Mucosa of descending colon (tissue), 3 donors: ENCODE measurements at regions not wholly inside any gene's neighbourhood (a gene's known extent, or its start where the extent isn't known, plus 50 kb on each side); places are given as distances from the start of the nearest gene placed in this dataset.
A peak's percentile ranks its signal among the peaks of the same experiment; 100 is the strongest.
"Not testable (repeated sequence)": the region's sequence is repeated elsewhere in the genome, so short reads cannot be mapped to it uniquely, and the experiment has no call there.

Source experiments
- ATAC-seq: fragments of 200-7000 bp; cut with Tn5 transposase; one replicate; pipeline ENCODE4 v1.9.1; 2020; ENCODE audit warnings: mild to moderate bottlenecking, moderate library complexity
- DNase-seq, 3 donors: peaks; one replicate each; pipeline ENCODE4 v3.0.0-alpha.2; 2020
- H3K36me3 ChIP-seq: fragments of 200-600 bp; one replicate; pipeline ENCODE4 v1.8.0; 2021; ENCODE audit warnings: low read depth, mild to moderate bottlenecking
- H3K4me1 ChIP-seq: fragments of 200-600 bp; one replicate; pipeline ENCODE4 v1.8.0; 2021; ENCODE audit warnings: low read depth, mild to moderate bottlenecking
- H3K4me3 ChIP-seq: fragments of 200-600 bp; one replicate; pipeline ENCODE4 v1.8.0; 2021; ENCODE audit warnings: mild to moderate bottlenecking
- H3K9me3 ChIP-seq: fragments of 200-600 bp; one replicate; pipeline ENCODE4 v1.8.0; 2021; ENCODE audit warnings: mild to moderate bottlenecking
- intact Hi-C, 2 donors: fragments of 100-400 bp; cut with DNase I in 1 of 2; cut with micrococcal nuclease in 1 of 2; formaldehyde crosslinking; loops; one replicate each; pipeline versions ENCODE4 v1.11.0 to v1.11.1; 2022; cut with DNase I, micrococcal nuclease
- TF ChIP-seq, protein P1 (sequence below): fragments of 200-600 bp; IDR thresholded peaks from one replicate; pipeline ENCODE4 v1.8.0; 2022; ENCODE audit warnings: antibody characterized with exemption, mild to moderate bottlenecking
- donor health status: DM: no; HTN: no; CAD: no; lungs with moderate emphysema.
- donor health status: DM: no; HTN: no; CAD: no.
- donor health status: DM: no; HTN: yes; CAD: no.

DNA sequence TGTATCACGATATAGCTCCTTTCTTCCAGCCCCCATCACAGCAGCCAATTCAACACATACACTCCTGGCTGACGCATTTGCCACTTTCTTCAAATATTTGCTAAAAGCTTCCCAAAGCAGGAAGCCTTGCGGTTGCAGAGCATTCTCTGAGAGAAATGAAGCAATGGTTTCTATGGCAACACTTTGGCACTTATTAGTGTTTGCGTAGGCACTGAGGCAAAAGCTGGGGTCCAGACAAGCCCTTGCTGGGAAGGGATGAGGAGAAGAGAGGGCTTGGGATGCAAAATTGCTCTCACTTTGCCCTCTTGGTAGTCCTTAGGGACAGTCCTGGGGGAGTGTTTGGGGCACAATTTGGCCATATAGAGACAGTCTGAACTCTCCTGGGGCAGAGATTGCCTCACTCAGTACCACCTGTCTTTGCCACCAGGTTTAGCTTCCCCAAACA lies 55.0 kb upstream of the PAK3 start:
- Histone ChIP-seq H3K36me3 (no peaks in the 10 kb centered on the region), H3K4me3 (no peak overlapping the region), H3K9me3 (no peaks in the 10 kb centered on the region), H3K4me1 (no peaks in the 10 kb centered on the region)
- DNase-seq (peak in 1 of 3 donors; percentile 1), ATAC-seq (no peak)
- intact Hi-C loops: no loop called here
- TF ChIP-seq, protein P1, sequence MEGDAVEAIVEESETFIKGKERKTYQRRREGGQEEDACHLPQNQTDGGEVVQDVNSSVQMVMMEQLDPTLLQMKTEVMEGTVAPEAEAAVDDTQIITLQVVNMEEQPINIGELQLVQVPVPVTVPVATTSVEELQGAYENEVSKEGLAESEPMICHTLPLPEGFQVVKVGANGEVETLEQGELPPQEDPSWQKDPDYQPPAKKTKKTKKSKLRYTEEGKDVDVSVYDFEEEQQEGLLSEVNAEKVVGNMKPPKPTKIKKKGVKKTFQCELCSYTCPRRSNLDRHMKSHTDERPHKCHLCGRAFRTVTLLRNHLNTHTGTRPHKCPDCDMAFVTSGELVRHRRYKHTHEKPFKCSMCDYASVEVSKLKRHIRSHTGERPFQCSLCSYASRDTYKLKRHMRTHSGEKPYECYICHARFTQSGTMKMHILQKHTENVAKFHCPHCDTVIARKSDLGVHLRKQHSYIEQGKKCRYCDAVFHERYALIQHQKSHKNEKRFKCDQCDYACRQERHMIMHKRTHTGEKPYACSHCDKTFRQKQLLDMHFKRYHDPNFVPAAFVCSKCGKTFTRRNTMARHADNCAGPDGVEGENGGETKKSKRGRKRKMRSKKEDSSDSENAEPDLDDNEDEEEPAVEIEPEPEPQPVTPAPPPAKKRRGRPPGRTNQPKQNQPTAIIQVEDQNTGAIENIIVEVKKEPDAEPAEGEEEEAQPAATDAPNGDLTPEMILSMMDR: no peak

DNA sequence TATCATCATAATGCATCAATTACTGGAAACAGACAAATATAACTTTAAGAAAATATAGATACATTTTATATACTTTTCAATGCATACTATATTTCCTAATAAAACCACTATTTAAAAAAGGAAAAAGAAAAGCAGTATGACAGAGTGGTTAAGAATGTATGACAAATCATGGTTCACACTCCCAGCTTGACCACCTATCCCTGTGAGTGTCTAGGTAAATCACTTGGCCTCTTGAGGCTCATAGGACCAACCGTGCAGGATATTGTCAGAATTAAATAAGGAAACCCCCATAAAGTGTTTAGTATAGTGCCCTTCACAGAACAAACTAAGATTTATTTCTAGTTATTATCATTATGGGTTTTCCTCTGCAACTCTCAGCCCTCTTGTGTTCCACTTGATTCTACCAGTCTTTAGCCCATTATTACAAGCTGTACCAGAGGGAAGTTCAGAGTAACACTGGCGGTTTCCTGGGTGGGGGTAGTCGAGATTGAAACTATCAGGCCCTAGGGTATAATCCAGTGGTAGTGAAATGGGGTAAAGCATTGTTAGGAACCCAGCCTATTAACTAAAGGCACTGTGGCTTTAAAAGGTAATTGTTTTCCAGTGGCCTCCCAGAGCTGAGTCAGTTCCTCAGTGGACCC lies 55.5 kb upstream of the PAK3 start:
- Histone ChIP-seq H3K4me1 (no peaks in the 10 kb centered on the region), H3K9me3 (no peaks in the 10 kb centered on the region), H3K4me3 (no peak overlapping the region), H3K36me3 (no peaks in the 10 kb centered on the region)
- intact Hi-C loops: no loop called here
- DNase-seq (no peak), ATAC-seq (no peak)
- TF ChIP-seq, protein P1: no peak

DNA sequence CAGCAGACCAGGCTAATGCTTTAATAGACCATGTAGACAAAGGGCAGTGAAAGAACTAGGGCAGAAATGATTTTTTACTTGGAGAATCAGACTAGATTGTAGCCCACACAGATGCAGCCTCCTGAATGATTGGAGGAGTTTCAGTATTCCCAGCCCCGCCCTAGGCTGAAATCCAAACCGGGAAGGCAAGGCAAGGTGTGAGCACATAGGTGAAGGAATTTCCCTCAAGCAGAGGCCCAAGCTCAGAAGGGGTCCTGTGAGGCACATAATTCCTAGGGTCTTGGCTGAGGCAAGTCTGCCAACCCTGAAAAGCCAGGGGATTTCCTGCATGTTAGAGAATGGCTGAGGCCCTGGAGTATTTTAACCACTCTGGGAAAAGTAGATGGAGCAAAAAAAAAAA lies 56.4 kb upstream of the PAK3 start:
- TF ChIP-seq, protein P1: no peak
- ATAC-seq: no peak
- Histone ChIP-seq H3K9me3 (no peaks in the 10 kb centered on the region), H3K4me3 (no peak overlapping the region), H3K36me3 (no peaks in the 10 kb centered on the region), H3K4me1 (no peaks in the 10 kb centered on the region)
- DNase-seq: no peak
- intact Hi-C loops: no loop called here

DNA sequence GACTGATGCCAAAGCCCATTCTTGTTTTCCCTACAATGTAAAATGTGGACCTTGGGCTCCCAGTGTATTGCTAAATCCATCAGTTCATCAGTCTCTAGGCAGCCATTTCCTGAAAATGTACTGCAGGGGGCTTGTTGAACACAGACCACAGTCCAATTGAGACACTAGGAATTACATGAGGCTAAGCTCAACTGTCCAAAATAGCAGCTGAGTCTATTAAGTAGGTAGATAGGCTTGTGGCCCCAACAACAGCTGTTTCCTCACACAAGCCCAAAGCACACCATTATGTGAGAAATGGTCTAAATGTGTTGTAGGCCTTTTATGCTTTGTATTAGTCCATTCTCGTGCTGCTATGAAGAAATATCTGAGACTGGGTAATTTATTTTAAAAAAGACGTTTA lies 60.0 kb upstream of the PAK3 start:
- intact Hi-C loops: no loop called here
- ATAC-seq: no peak
- Histone ChIP-seq H3K9me3 (no peaks in the 10 kb centered on the region), H3K4me3 (no peak overlapping the region), H3K4me1 (no peaks in the 10 kb centered on the region), H3K36me3 (no peaks in the 10 kb centered on the region)
- no peak for DNase-seq
- TF ChIP-seq, protein P1: no peak

DNA sequence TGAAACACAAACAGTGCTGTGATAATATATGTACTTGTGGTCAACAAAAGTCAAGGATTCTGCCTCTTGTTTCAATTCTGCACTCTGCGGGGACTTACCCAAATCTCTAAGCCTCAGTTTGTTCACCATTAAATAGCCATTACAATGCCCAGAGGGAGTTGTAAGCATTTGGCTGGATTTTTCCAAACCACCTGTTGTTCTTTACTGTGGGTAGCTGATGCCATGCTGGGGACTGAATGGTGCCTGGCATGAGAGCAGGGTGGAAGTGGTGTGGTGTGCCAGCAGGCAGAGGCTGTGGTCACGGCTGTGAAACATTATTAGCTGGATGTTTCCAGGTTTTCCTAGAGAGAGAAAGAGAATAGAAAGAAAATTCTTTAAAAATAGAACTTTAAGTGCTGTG lies 60.7 kb upstream of the PAK3 start:
- no peak for DNase-seq

DNA sequence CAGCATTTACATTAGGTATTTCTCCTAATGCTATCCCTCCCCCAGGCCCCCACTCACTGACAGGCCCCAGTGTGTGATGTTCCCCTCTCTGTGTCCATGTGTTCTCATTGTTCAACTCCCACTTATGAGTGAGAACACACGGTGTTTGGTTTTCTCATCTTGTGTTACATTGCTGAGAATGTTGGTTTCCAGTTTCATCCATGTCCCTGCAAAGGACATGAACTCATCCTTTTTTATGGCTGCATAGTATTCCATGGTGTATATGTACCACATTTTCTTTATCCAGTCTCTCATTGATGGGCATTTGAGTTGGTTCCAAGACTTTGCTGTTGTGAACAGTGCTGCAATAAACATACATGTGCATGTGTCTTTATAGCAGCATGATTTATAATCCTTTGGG lies 73.0 kb upstream of the PAK3 start:
- ATAC-seq, H3K36me3 ChIP-seq, H3K4me1 ChIP-seq, H3K4me3 ChIP-seq, H3K9me3 ChIP-seq, DNase-seq, intact Hi-C loops: not testable (repeated sequence)

More for the DNA sequence above, 60.7 kb upstream of the PAK3 start:
- no peaks in the 10 kb centered on the region for H3K4me1 ChIP-seq
- TF ChIP-seq, protein P1: no peak
- no peaks in the 10 kb centered on the region for H3K9me3 ChIP-seq
- no peak for ATAC-seq
- H3K36me3 ChIP-seq: no peaks in the 10 kb centered on the region
- intact Hi-C loops: no loop called here
- H3K4me3 ChIP-seq: no peak overlapping the region
